ENCODE measurements at regions not wholly inside any gene's neighbourhood (a gene's known extent, or its start where the extent isn't known, plus 50 kb on each side); places are given as distances from the start of the nearest gene placed in this dataset.
A peak's percentile ranks its signal among the peaks of the same experiment; 100 is the strongest.
"Not testable (repeated sequence)": the region's sequence is repeated elsewhere in the genome, so short reads cannot be mapped to it uniquely, and the experiment has no call there.

DNA sequence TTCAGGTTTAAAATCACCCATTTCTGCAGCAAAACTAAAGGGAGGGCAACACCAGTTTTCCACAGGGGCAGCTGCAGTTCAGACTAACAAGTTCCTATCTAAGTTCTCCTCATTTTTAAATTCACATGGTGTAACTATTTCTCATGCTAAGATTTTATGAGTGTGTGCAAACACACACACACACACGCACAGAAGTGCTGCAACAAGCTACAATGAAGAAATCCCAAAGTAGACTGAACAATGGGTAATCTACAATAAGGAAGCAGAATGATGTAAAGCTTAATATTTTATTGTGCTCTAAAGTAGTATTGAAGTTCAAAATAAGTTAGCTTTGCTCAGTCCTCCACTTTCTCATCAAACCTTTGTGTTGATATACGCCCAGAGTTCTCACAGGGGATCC, 140.8 kb upstream of the SPATA31A3 start:
- DNase-seq (ENCODE audit: low spot score): not testable (repeated sequence)

DNA sequence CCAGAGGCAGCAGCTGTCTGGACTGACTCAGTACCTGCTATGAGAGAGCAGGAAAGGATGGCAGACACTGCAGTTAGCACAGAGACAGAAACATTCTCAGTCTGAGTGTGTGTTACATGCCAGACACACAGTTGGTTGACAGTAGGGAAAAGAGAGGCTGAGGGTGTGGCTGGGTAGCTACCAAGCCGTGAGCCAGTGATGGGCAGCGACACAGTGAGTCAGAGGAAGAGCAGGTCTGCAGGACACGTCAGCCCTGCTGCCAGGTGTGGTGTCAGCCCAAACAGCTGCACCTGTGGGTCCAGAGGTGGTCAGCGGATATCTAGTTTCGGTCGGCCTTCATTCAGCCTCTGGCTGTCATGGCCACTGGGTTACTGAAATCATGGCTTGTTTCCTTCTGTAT, 124.4 kb upstream of the SPATA31A3 start:
- not testable (repeated sequence) for DNase-seq (ENCODE audit: low spot score)

DNA sequence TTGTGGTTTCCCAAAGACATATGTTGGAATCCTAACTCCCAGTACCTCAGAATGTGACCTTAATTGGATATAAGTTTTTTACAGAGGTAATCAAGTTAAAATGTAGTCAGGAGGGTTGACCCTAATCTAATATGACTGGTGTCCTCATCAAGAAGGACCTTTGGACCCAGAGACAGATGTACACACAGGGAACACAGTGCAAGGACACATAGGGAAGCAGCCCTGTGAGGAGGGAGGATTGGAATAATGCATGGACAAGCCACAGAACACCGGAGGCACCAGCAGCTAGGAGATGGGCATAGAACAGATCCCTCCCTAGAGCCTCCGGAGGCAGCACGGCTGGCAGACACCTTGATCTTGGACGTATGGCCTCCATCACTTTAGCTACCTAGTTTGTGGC, 119.8 kb upstream of the SPATA31A3 start:
- DNase-seq (ENCODE audit: low spot score): not testable (repeated sequence)

DNA sequence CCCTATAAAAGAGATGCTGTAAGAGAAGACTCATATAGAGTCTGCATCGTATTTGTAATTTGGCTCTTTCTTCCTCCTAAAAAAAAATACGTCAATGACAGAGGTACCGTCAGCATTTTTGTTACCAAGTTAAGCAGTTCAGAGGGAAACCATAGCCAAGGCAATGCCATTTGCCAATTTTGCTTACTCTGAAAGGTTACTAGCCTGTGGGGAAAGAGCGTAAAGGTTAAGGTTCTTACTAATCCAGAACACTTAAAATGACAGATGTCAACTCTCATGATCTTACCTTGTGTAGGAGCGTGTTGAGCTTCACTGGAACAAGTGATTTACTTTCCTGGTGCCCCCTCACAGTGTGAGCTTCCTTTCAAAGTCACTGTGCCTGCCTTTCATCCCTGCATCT, 119.4 kb upstream of the SPATA31A3 start:
- not testable (repeated sequence) for DNase-seq (ENCODE audit: low spot score)

DNA sequence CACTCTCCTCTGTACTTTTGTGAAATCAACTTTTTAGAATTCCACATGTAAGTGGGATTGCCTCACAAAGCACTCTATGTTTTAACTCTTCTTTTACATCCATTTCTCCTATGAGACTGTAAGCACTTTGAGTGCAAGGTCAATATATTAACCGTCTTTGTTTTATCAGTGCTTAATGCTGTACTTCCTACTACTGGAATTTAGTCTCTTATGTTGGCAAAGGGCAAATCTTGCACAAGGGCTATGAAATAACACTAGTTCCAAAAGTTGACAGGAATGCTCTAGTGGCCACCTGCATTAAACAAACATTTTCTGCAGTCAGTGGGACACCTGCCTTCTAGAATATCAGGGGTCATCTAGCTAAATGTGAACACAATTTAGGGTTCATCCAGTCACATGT, 117.5 kb upstream of the SPATA31A3 start:
- DNase-seq (ENCODE audit: low spot score): not testable (repeated sequence)

DNA sequence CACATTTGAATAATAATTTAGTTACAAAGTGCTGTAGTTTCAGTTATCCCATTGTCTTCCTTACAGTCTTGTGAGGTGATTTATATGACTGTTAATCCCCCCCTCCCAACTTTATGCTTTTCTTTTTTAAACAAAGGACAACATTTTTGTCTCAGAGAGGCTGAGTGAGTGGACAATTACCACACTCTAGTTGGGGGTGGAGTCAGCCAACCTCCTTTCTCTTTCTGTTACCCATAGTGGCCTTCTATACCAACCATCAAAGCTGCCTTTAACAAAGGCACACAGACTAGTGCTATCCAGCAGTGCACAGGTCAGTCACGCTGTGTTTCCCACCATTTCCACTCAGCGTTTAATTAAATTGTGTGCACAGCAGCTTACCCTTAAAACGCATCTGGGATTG, 114.3 kb upstream of the SPATA31A3 start:
- DNase-seq (ENCODE audit: low spot score): not testable (repeated sequence)

DNA sequence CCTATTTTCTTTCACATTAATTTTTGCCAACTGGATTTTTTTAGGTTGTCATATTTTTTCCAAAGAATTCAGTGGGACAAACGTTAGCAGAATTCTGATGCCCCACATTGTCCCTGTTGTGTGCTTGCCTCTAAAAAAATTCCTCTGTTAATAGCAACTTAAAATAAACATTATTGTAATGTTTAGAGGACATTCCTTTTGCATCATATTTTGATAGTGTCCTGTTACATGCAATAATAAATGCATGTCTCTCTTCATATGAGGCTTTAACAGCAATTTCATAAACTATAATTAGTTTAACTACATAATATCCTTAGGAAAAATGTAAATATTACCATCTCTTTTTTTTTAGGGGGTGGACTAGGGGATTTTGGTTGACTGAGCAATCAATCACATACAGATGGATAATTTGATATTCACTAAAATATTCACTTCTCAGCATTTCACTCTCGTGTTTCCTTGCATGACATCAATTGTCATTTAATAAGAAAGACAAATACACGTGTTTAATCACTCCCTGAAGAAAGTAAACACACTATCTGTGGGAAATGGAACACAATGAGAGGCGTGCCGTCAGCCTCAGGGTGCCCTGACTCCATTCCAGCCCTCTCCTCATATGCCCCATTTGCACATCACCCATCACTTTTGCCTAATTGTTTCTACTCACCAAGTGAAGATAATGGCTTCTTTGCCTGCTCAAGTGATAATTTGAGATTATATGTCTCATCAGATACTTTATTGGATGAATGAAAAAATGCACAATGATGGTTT, 110.3 kb upstream of the SPATA31A3 start:
- DNase-seq (ENCODE audit: low spot score): not testable (repeated sequence)

DNA sequence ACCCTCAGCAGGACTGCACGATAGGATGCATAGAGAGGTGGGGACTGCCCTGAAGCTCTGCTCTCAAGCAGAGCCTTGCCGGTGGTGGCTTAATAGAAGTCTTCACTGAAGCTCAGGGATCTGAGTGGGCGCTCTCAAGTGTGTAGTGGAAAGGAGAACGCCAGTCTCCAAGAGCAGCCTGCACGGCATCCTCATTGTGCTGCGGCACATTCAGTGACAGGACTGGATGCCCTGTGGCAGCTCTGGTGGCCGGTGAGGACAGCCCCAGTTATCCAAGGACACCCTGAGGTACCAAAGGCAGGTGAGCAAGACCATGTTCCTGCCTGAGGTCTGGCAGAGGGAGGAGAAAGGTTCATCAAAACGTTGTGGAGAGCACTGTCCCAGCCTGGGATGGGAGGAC, 98.8 kb upstream of the SPATA31A3 start:
- not testable (repeated sequence) for DNase-seq (ENCODE audit: low spot score)

DNA sequence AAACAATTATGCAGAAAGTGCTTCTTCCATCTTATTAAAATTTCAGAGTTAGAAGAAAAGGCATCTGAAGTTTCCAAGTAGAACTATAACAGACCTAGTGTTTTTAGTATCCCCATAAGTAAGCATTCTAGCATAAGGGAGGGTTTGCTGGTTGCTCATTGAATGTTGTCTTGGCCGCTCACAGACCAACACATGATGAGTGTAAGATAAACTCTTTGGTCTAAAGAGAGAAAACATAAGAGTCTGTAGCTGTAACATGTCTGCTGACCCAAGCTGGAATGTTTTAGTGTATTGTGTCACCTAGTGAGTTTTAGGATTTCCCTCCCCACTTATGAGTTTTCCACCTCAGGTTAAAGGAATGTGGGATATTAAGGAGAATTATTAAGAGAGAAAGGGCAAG, 94.5 kb upstream of the SPATA31A3 start:
- DNase-seq (ENCODE audit: low spot score): not testable (repeated sequence)

DNA sequence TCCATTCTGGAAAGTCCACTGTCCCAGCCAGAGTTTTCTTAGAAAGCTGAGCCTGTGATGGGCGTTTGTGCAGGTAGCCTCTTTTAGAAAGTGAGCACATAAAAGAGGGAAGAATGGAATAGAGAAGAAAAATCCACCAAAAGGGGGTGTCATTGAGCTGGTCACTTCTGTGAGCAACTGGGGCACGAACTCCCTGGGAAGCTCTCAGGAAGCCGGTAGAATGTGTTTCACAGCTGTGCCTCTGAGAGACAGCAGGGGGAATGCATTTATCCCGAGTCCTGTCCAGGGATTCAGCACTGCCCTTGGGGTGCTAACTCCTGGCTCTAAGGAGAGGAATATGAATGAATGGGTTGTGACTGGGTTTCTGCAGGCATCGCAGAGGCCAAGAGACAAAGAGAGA, 73.8 kb upstream of the SPATA31A3 start:
- DNase-seq (ENCODE audit: low spot score): not testable (repeated sequence)

DNA sequence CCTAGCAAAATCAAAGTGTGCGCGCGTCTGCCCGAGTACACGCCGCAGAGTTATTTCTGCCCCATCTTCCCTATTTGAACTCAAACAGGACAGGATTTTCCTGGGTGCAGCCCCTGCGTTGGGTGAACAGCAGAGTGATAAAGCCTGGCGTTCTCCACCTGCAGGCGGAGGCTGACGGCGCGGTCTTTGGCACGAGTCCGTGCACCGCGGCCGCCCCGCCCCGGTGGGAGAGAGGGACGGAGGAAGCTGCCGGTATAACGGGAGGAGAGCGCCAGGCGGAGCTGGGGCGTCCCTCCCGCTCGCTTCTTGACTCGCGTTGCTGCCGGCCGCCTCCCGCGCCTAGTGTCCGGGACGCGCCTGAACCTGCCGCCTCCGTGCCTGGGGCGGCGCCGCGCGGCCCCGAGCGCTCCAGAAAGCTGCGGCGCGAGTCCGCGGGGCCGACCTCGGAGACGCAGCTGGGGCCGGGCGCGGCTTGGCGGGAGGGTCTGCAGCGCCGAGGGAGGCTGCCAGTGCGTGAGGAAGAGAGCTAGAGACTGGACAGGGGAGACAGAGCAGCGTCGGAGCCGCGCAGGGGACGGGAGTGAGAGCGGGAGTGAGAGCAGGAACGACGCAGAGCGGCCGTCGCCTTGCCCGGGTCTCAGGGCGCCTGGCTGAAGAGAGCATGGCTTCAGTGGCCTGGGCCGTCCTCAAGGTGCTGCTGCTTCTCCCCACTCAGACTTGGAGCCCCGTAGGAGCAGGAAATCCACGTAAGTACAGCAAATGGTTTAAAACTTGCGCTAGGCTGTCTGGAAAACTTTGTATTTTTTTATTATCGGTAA, 66.8 kb upstream of the SPATA31A3 start:
- DNase-seq (ENCODE audit: low spot score): peak; percentile 21
